HUES64 (cell line): ENCODE measurements at regions not wholly inside any gene's neighbourhood (a gene's known extent, or its start where the extent isn't known, plus 50 kb on each side); places are given as distances from the start of the nearest gene placed in this dataset.
"Not testable (repeated sequence)": the region's sequence is repeated elsewhere in the genome, so short reads cannot be mapped to it uniquely, and the experiment has no call there.

ENCODE experiments used
- H3K27ac ChIP-seq: 2 replicates; pipeline ENCODE4 v1.7.0; 2013; ENCODE audit warnings: low read depth, low read length, inconsistent platforms
- H3K27me3 ChIP-seq: 2 replicates; pipeline ENCODE4 v1.6.1; 2013; ENCODE audit warnings: mild to moderate bottlenecking, low read length; ENCODE audit not compliant: insufficient read depth
- H3K36me3 ChIP-seq: 2 replicates; pipeline ENCODE4 v1.6.1; 2013; ENCODE audit warnings: mild to moderate bottlenecking, low read length; ENCODE audit not compliant: insufficient read depth
- H3K4me1 ChIP-seq: 2 replicates; pipeline ENCODE4 v1.6.1; 2013; ENCODE audit warnings: mild to moderate bottlenecking, low read length, moderate library complexity; ENCODE audit not compliant: insufficient read depth
- H3K4me3 ChIP-seq: 2 replicates; pipeline ENCODE4 v1.5.1; 2013; ENCODE audit warnings: mild to moderate bottlenecking, low read length, moderate library complexity
- H3K9ac ChIP-seq: 2 replicates; pipeline ENCODE4 v1.6.1; 2013; ENCODE audit warnings: mild to moderate bottlenecking, low read depth, low read length
- H3K9me3 ChIP-seq: 2 replicates; pipeline ENCODE4 v1.6.1; 2013; ENCODE audit warnings: low read depth, low read length; ENCODE audit not compliant: insufficient read depth
- WGBS: fragments of 150-250, 120-280 bp; methylation state at CpG from one replicate; pipeline ENCODE4 v1.1.7; 2013; ENCODE audit warnings: missing lambda C conversion rate; 5-methylcytosine and 5-hydroxymethylcytosine counted together

GRCh38 chr12:87001102-87001501, 744.9 kb upstream of the MGAT4C start:
- H3K27me3 ChIP-seq = no peaks in the 10 kb centered on the region
- H3K9me3 ChIP-seq = peaks cover 44% of the 10 kb centered on the region
- 100% methylated on average over 1 of the region's 1 CpG for WGBS
- H3K36me3 ChIP-seq = no peaks in the 10 kb centered on the region
- H3K27ac ChIP-seq = no peak overlapping the region
- no peak overlapping the region for H3K9ac ChIP-seq
- no peaks in the 10 kb centered on the region for H3K4me1 ChIP-seq
- no peak overlapping the region for H3K4me3 ChIP-seq

- no peak overlapping the region for H3K27ac ChIP-seq
- H3K36me3 ChIP-seq = no peaks in the 10 kb centered on the region
- H3K9me3 ChIP-seq = no peaks in the 10 kb centered on the region
- WGBS = 97% methylated on average over 3 of the region's 4 CpGs
- H3K9ac ChIP-seq = no peak overlapping the region
- no peaks in the 10 kb centered on the region for H3K4me1 ChIP-seq
- H3K4me3 ChIP-seq = no peak overlapping the region
- no peaks in the 10 kb centered on the region for H3K27me3 ChIP-seq
These were observed 729.1 kb upstream of the MGAT4C start for GRCh38 chr12:86985298-86985697.

GRCh38 chr12:86970595-86970994, 714.4 kb upstream of the MGAT4C start:
- H3K36me3 ChIP-seq, H3K4me1 ChIP-seq, H3K27me3 ChIP-seq, H3K9ac ChIP-seq, H3K27ac ChIP-seq, H3K4me3 ChIP-seq: not testable (repeated sequence)
- peaks cover 15% of the 10 kb centered on the region for H3K9me3 ChIP-seq
- 92% methylated on average over 7 of the region's 7 CpGs for WGBS

- Histone ChIP-seq H3K4me3 (no peak overlapping the region), H3K27me3 (no peaks in the 10 kb centered on the region), H3K36me3 (no peaks in the 10 kb centered on the region), H3K27ac (no peak overlapping the region), H3K9me3 (no peaks in the 10 kb centered on the region), H3K9ac (no peak overlapping the region), H3K4me1 (no peaks in the 10 kb centered on the region)
- 93% methylated on average over 5 of the region's 5 CpGs for whole genome bisulfite sequencing
These were observed 703.7 kb upstream of the MGAT4C start for GRCh38 chr12:86959766-86960458.

GRCh38 chr12:86950444-86950843, 694.3 kb upstream of the MGAT4C start:
- H3K36me3 ChIP-seq = no peaks in the 10 kb centered on the region
- H3K4me1 ChIP-seq = peaks cover 27% of the 10 kb centered on the region
- H3K4me3 ChIP-seq = no peak overlapping the region
- no peak overlapping the region for H3K27ac ChIP-seq
- no peaks in the 10 kb centered on the region for H3K27me3 ChIP-seq
- WGBS = 92% methylated on average over 3 of the region's 3 CpGs
- no peak overlapping the region for H3K9ac ChIP-seq
- H3K9me3 ChIP-seq = no peaks in the 10 kb centered on the region

- no peak overlapping the region for H3K27ac ChIP-seq
- 71% methylated on average over 1 of the region's 1 CpG for WGBS
- H3K36me3 ChIP-seq = no peaks in the 10 kb centered on the region
- no peak overlapping the region for H3K4me3 ChIP-seq
- peaks cover 31% of the 10 kb centered on the region for H3K4me1 ChIP-seq
- no peaks in the 10 kb centered on the region for H3K9me3 ChIP-seq
- no peaks in the 10 kb centered on the region for H3K27me3 ChIP-seq
- no peak overlapping the region for H3K9ac ChIP-seq
These were observed 693.9 kb upstream of the MGAT4C start for GRCh38 chr12:86950043-86950442.

GRCh38 chr12:86948851-86949250, 692.7 kb upstream of the MGAT4C start:
- Histone ChIP-seq H3K36me3 (no peaks in the 10 kb centered on the region), H3K9me3 (no peaks in the 10 kb centered on the region), H3K9ac (no peak overlapping the region), H3K27me3 (no peaks in the 10 kb centered on the region), H3K27ac (no peak overlapping the region), H3K4me3 (no peak overlapping the region), H3K4me1 (peaks cover 38% of the 10 kb centered on the region)
- WGBS = no CpG with 5 or more reads among the region's 1 CpG

- 42% methylated on average over 1 of the region's 1 CpG for WGBS
- peak overlapping the region; percentile 58 for H3K27ac ChIP-seq
- H3K9ac ChIP-seq = no peak overlapping the region
- H3K36me3 ChIP-seq = no peaks in the 10 kb centered on the region
- H3K4me3 ChIP-seq = no peak overlapping the region
- H3K9me3 ChIP-seq = no peaks in the 10 kb centered on the region
- H3K27me3 ChIP-seq = no peaks in the 10 kb centered on the region
- H3K4me1 ChIP-seq = peaks cover 41% of the 10 kb centered on the region
These were observed 689.5 kb upstream of the MGAT4C start for GRCh38 chr12:86945685-86946196.

GRCh38 chr12:86944197-86944819, 688.1 kb upstream of the MGAT4C start:
- H3K4me1 ChIP-seq = peaks cover 33% of the 10 kb centered on the region
- WGBS = 20% methylated on average over 2 of the region's 3 CpGs
- H3K36me3 ChIP-seq, H3K27me3 ChIP-seq, H3K9me3 ChIP-seq, H3K9ac ChIP-seq: not testable (repeated sequence)
- peak overlapping the region; percentile 72; the same call in 1 of the 2 replicates for H3K27ac ChIP-seq
- H3K4me3 ChIP-seq = peak overlapping the region; percentile 11; the same call in 1 of the 2 replicates

GRCh38 chr12:86931714-86932113, 675.5 kb upstream of the MGAT4C start:
- H3K9ac ChIP-seq = no peak overlapping the region
- no peaks in the 10 kb centered on the region for H3K4me1 ChIP-seq
- no peak overlapping the region for H3K27ac ChIP-seq
- peaks cover 4% of the 10 kb centered on the region; the same call in 1 of the 2 replicates for H3K9me3 ChIP-seq
- no peak overlapping the region for H3K4me3 ChIP-seq
- H3K27me3 ChIP-seq = no peaks in the 10 kb centered on the region
- no peaks in the 10 kb centered on the region for H3K36me3 ChIP-seq

- Histone ChIP-seq H3K27ac (no peak overlapping the region), H3K9ac (no peak overlapping the region), H3K4me3 (no peak overlapping the region), H3K36me3 (no peaks in the 10 kb centered on the region), H3K4me1 (no peaks in the 10 kb centered on the region), H3K27me3 (no peaks in the 10 kb centered on the region), H3K9me3 (peaks cover 4% of the 10 kb centered on the region; the same call in 1 of the 2 replicates)
- WGBS = no CpG with 5 or more reads among the region's 2 CpGs
These were observed 673.8 kb upstream of the MGAT4C start for GRCh38 chr12:86929962-86930361.
